COLO668 (cell line): ENCODE measurements at regions not wholly inside any gene's neighbourhood (a gene's known extent, or its start where the extent isn't known, plus 50 kb on each side); places are given as distances from the start of the nearest gene placed in this dataset.
"Not testable (repeated sequence)": the region's sequence is repeated elsewhere in the genome, so short reads cannot be mapped to it uniquely, and the experiment has no call there.

ENCODE experiments used
- DNase-seq: peaks from one replicate; lab custom pipeline; 2025; ENCODE audit not compliant: unreplicated experiment; lab: John Stamatoyannopoulos, UW

DNA sequence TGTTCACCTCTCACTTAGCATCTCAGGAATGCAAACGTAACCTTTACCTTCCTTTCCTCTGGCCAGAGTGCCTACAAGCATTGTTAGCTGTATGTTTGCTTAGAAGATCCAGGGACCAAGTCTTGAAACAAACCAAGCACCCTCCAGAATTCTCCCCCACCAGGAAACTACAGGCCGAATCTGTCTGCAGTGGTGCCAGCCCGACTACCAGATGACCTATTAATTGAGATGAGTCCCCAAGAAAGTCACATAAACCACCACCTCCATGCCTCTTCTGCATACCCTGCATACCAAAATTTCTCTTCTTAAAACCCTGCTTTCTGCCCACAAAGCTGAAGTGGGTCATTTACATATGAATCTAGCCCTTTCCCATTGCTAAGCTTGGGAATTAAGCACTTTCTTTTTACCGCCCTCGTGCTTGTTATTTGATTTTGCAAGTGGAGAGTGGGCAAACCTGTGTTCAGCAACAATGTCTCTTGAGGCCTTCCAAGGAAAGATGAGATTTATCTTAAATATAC, 1239.1 kb downstream of the CDH12 start:
- DNase-seq = no peak

DNA sequence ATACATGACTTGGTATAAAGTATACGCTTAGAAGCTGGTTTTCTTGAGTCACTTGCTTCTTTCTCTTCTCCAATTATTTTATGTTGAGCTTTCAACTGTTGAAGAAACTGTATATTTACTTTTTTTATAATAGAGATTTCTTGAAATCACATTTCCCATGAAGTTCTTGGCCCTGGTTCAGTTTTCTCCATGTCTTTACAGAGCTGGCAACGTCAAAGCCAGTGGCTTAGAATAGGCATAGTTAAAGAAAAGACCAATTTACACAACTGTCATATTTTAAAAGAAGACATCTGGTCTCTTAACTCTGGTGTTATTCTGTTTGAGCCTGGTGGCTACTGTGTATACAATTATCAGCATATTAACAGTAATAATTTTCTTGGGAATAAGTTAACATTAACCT, 1249.3 kb downstream of the CDH12 start:
- no peak for DNase-seq

DNA sequence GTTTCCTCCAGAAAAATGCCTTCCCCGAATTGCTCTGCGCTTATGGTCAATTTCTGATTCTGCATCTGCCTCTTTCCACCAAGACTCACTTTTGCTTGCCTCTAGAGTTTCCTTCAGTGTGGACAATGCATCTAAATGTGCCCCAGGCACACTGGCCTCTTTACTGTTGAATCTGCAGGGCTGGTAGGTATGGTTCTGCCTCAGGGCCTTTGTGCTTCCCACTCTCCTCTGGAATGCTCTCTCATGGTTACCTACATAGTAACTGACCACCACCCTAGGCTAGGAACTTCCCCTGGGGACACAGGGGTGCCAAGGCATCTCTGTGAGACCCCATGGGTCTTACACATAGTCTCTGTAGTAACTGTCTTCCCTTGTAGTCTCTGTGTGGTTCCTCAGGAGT, 1258.6 kb downstream of the CDH12 start:
- no peak for DNase-seq

DNA sequence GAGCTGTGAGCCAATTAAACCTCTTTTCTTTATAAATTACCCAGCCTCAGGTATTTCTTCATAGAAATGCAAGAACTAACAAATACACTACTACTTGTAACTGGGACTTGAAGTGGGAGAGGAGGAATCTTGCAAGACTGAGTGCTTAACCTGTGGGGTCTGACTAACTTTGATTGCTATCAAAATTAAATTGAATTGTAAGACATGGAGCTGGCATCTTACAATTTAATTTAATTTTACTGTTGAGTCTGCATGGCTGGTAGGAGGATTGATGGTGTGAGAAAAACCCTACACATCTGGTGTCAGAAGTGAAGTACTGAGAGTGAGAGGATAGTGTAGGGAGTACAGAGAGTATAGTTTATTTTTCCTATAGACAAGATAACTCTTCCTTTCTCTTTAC, 1259.9 kb downstream of the CDH12 start:
- DNase-seq = no peak

DNA sequence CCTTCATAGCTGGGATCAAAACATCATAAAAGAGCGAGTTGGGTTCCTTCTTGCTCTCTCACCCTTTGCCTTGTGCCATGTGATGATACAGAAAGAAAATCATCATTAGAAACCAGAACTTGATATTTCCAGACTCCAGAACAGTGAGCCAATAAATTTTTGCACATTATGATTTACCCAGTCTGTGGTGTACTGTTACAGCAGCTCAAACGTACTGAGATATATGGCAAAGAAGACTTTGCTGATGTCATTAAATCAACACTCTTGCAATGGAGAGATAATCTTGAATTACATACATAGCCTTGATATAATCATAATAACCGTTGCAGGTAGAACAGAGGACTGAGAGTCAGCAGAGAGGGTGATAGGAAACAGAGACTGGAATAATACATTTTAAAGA, 1271.6 kb downstream of the CDH12 start:
- no peak for DNase-seq

DNA sequence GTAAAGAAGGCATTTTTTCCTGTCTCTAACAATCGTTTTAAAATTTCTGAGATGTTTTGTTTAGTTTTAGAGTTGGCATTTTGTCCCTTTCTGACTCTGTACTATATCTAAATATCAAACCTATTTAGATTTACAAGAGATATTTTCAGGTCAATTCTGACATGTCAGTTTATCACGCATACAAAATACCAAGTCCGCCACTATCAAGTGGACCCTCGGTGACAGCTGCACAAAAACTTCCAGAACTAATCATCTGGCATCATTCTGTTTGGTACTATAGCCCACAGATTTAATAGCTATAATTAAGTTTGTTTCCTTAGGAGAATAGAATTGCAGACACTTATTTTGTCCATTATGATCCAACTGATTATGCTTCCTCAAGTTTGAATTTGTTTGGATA, 1278.2 kb downstream of the CDH12 start:
- no peak for DNase-seq

DNA sequence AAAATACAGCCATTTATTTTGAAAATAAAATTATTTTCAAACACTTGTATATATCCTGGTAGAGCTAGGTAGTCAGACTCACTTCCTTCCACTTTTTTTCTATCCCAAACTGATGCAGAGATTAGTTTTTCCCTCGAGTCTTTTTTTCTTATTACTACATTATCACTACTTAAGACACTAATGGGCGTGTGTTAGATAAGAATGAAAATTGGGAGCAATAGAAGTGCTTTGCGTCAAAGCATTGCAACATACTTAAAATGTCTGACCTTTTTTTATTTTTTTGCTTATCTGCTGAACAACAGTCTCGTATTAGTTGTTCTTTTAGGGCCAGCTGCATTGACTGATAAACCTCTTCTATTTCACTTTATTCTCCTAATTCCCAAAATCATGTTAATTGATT, 1278.7 kb downstream of the CDH12 start:
- DNase-seq = no peak

DNA sequence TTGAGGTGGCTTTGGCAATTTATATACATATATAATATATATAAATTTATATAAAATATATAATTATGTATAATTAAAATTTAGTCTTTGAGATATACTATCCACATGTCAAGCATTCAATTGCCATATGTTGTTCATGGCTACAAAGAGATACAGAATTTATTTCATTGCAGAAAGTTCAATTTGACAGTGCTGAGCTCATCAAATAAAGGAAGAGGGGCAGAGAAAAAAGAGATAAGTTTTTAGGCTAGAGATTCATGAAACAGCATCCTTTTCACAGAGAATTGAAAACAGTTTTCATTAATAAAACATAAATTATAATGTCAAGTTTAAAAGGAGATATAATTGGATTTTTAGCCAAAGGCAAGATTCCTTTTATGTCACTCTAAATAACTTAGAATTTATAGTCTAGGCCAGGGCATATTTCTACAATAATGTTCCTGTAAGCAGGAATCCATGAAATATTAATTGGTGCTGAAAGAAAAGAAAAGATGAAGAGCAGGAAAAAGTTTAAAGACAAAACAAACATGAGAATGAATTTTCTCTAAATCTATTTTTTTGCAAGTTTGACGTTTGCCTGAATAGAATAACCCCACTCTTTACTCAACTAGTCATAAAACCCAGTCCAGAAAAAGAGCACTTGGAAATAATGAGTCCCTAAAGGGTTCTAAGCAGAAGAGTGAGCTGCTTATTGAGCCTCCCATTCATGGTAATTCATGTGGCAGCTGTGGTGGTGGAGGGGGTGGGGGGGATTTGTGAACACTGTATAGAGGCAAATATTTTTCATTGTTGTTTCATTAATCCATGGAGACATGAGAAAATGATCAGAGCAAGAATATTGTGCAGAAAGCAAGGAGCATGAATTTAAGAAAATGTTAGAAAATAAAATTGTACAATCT, 1279.5 kb downstream of the CDH12 start:
- DNase-seq = no peak

DNA sequence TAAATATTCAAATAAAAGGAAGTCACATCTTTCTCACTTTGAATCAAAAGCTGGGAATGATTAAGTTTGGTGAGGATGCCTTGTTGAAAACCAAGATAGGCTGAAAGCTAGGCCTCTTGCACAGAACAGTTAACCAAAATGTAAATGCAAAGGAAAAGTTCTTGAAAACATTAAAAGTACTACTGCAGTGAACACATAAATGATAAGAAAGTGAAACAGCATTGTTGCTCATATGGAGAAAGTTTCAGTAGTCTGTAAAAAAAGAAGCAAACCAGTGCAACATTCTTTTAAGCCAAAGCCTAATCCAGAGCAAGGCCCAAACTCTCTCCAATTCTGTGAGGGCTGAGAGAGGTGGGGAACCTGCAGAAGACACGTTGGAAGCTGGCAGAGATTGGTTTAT, 1281.9 kb downstream of the CDH12 start:
- not testable (repeated sequence) for DNase-seq

DNA sequence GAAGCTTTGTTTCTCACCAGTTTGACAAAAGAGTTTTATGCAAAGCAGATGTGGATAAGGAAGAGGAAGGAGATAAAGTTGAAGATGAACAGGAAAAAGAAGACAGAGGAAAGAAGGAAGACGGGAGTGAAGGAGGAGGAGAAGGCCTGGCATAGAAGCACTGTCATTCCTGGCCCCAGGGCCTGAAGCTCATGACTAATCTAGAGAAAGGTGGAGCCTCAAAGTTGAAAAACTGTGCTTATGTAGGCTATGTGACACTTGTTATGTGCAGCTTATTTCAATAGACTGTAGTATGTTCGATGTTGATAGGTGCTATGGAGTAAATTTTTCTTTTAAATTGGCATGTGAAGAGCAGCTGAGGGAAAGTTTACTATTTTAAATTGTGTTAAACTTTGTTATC, 1294.0 kb downstream of the CDH12 start:
- not testable (repeated sequence) for DNase-seq

DNA sequence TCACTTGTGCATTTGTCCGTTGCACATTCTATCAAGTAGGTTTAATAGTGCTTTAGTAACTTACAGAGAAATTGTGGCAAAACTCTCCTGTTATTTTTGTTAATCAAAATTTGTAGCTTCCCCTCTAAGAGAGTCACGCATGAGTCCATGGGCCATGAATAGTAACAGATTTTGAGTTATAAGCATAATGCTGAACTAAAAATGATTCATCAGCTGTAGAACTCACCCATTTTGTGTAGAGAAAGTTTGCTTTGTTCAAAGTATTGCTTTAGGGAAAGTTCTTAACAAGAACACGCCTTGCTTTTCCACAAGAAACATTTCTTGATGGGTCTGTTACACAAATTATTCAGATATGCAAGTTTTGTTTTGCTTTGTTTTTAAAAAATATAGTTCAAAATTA, 1300.9 kb downstream of the CDH12 start:
- not testable (repeated sequence) for DNase-seq

DNA sequence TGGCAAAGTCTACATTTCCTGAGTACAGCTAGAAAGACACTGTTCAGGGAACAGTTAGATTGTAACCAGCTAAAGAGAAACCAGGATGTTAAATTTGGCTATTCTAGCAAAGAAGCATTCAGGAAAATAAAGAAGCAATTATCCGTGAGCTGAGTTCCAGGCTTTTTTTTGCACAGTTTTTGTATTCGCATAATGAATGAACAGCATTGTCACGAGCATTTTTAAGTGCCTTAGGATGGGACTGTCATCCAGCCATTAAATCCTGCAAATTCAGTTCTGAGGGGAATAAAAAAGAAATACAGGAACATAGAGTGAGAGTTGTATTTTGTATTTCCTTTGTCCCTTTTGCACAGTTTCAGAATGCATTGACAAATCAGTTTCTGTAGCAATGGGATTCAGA, 1302.2 kb downstream of the CDH12 start:
- DNase-seq = not testable (repeated sequence)

DNA sequence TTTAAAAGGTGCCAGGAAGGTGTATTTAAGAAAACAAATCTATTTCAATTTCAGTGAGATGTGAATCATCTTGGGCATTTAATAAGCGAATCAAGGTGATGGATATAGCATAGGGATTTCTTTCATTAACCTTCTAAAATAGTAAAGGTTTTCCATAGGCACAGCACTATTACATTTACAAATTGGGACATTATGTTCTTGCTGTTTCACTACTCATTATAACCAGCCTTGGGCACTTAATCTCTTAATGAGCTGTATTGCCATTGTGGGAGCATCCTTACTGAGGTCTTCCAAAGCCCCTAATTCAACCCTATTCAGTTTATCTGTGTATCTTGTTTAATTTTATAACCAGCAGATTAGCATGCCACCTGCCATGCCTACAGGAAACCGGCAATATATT, 1305.5 kb downstream of the CDH12 start:
- DNase-seq = not testable (repeated sequence)

DNA sequence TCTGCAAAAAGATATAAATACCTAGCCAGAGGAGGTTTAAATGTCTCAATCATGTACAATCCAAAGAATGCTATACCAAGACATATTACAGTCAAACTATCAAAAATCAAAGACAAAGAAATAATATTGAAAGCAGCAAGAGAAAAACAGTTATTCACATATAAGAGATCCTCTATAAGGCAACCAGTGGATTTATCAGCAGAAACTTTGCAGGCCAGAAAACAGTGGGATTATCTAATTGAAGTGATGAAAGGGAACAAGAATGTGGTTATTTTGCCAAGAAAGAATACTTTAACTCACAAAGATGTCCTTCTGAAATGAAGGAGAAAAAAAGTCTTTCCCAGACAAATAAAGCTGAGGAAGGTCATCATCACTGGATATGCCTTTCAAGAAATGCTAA, 1318.0 kb downstream of the CDH12 start:
- not testable (repeated sequence) for DNase-seq

DNA sequence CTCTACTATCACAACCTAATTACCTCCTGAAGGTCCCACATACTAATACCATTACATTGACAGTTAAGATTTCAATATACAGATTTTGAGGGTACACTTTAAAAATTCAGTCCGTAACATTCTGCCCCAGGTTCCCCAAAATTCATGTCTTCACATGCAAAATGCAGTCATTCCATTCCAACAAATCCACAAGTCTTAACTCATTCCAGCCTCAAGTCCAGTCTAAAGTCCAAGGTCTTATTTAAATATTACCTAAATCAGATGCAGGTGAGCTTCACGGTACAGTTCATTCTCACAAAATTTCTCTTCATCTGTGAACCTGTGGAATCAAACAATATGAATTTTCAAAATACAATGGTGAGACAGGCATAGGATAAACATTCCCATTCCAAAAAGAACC, 1332.0 kb downstream of the CDH12 start:
- not testable (repeated sequence) for DNase-seq

DNA sequence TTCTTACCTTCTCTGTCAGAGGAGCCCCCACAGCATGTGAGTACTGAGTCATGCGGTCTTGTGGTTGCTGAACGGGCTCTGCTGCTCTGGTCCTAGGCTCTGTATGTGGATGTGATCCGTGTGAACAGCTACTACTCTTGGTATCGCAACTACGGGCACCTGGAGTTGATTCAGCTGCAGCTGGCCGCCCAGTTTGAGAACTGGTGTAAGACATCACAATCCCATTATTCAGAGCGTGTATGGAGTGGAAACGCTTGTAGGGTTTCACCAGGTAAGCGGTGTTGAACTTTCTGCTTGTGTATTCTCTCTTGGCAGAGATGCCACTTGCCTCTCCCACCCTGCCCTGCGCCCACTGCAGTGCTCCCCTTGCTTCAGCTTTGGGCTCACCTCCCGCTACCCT, 1356.2 kb downstream of the CDH12 start:
- not testable (repeated sequence) for DNase-seq

DNA sequence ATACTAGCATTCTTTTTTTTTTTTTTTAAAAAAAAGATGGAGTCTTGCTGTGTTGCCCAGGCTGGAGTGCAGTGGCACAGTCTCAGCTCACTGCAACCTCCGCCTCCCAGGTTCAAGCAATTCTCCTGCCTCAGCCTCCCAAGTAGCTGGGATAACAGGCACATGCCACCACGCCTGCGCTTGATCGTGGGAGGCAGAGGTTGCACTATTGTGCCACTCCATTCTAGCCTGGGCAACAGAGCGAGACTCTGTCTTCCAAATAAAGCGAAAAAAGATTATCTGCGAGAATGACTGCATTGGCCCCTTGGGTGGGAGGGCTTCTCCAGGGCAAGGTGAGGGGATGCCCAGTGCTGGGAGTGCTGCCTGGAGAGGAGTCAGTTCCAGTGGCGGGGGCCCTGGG, 1357.1 kb downstream of the CDH12 start:
- not testable (repeated sequence) for DNase-seq

DNA sequence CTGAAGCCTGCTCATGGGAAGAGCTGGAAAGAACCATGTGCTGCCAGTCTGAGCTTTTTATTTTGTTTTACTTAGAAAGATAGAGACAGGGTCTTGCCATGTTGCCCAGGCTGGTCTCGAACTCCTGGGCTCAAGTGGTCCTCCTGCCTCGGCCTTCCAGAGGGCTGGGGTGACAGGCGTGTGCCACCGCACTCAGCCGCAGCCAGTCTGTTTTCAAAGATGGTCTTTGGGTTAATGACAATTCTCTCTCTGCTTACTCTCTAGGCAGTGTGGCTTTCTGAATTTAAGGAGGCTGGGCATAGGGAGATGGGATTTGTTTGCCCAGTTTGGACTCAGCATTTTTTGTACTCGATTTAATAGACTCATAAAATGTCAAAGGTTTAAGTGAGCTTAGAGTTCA, 1357.9 kb downstream of the CDH12 start:
- not testable (repeated sequence) for DNase-seq

DNA sequence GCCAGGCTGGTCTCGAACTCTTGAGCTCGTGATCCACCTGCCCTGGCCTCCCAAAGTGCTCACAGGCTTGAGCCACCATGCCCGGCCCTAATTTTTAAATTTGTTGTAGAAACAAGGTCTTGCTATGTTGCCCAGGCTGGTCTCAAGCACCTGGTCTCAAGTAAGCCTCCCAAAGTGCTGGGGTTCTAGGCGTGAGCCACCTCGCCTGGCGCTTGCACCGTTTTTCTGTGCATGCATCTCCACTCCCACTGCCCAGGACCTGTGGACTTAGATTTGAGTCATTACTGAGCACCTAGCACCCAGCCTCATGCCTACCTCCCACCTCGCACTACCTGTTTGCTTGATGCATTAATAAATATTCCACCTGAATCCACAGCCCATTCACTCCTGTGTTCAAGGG, 1359.1 kb downstream of the CDH12 start:
- DNase-seq = not testable (repeated sequence)

DNA sequence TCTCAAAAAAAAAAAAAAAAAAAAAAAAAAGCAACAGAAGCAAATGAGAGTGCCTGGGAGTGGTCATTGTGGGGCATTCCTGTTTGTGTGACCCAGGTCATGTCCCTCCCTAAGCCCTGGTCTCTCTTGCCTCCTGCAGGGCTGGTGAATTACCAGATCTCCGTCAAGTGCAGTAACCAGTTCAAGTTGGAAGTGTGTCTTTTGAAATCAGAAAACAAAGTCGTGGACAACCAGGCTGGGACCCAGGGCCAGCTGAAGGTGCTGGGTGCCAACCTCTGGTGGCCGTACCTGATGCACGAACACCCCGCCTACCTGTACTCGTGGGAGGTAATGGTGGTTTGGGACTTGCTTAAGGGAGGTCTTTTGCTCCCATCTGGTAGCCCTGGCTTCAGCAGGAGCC, 1362.0 kb downstream of the CDH12 start:
- not testable (repeated sequence) for DNase-seq

DNA sequence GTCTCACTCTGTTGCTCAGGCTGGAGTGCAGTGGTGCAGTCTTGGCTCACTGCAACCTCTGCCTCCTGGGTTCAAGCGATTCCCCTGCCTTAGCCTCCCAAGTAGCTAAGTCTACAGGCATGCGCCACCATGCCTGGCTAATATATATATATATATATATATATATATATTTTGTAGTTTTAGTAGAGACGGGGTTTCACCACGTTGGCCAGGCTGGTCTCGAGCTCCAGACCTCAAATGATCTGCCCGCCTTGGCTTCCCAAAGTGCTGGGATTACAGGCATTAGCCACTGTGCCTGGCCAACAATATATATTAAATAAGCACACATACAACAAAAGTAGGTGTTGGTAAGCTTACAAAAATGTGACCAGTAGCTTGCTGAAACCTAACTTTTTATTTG, 1364.3 kb downstream of the CDH12 start:
- not testable (repeated sequence) for DNase-seq

DNA sequence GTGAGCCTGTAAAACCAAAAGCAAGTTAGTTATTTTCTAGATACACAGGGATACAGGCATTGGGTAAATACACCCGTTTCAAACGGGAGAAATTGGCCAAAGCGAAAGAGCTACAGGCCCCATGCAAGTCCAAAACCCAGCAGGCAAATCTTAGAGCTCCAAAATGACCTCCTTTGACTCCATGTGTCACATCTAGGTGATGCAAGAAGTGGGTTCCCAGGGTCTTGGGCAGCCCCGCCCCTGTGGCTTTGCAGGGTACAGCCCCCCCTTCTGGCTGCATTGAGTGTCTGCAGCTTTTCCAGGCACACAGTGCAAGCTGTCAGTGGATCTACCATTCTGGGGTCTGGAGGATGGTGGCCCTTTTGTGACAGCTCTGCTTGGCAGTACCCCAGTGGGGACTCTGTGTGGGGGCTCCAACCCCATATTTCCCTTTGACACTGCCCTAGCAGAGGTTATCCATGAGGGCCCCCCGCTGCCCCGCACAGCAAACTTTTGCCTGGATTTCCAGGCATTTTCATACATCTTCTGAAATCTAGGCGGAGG, 1367.6 kb downstream of the CDH12 start:
- DNase-seq = not testable (repeated sequence)
